Upper lobe of right lung (tissue), 1 donor: ENCODE measurements at regions not wholly inside any gene's neighbourhood (a gene's known extent, or its start where the extent isn't known, plus 50 kb on each side); places are given as distances from the start of the nearest gene placed in this dataset.

ENCODE experiments used
- ATAC-seq: fragments of 200-7000 bp; cut with Tn5 transposase; one replicate; pipeline ENCODE4 v1.9.1; 2020; ENCODE audit warnings: mild to moderate bottlenecking, moderate library complexity
- DNase-seq: peaks from one replicate; pipeline ENCODE4 v3.0.0-alpha.2; 2020
- H3K27ac ChIP-seq: fragments of 200-600 bp; one replicate; pipeline ENCODE4 v1.8.0; 2022
- H3K27me3 ChIP-seq: fragments of 200-600 bp; one replicate; pipeline ENCODE4 v1.8.0; 2022; ENCODE audit warnings: mild to moderate bottlenecking
- H3K36me3 ChIP-seq: fragments of 200-600 bp; one replicate; pipeline ENCODE4 v1.8.0; 2022
- H3K4me1 ChIP-seq: fragments of 200-600 bp; one replicate; pipeline ENCODE4 v1.8.0; 2022
- H3K4me3 ChIP-seq: fragments of 200-600 bp; one replicate; pipeline ENCODE4 v1.8.0; 2022; ENCODE audit warnings: mild to moderate bottlenecking
- H3K9me3 ChIP-seq: fragments of 200-600 bp; one replicate; pipeline ENCODE4 v1.8.0; 2022
- intact Hi-C: fragments of 100-400 bp; cut with DNase I; formaldehyde crosslinking; loops from one replicate; pipeline ENCODE4 v1.11.0; 2022
- TF ChIP-seq, protein P1 (sequence below): fragments of 200-600 bp; IDR thresholded peaks from one replicate; pipeline ENCODE4 v1.8.0; 2022; ENCODE audit warnings: antibody characterized with exemption
- donor health status: DM: no; HTN: yes; CAD: no; lungs with severe emphysema.

DNA sequence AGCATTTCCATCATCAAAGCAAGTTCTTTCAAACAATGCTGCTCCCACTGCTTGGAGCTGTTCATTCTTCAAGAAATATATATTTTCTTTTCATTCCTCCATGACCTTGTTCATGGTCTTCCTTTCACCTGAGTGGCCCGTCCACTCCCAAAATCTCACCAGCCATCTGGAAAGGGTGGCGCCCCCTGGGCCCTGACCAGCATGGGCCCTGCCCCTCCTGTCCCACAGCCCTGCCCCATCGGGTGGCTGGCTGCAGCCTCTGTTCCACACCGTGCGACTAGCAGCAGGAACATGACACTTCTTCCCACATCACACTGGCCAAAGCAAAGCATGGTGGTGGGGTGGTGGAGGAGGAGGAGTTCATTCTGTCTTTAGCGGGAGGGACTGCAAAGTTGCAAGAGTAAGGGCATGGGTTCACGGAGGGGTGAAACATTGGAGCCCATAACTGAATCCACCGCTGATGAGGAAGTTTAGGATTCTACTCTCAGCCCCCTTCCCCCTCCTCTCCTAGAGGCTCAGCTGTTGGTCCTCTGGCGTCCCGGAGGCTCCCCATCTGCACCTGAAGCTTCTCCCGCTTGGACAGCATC, 195.2 kb upstream of the SLC24A3 start:
- Histone ChIP-seq H3K4me1 (no peaks in the 10 kb centered on the region), H3K27ac (no peak overlapping the region), H3K36me3 (no peaks in the 10 kb centered on the region), H3K9me3 (no peaks in the 10 kb centered on the region), H3K27me3 (no peaks in the 10 kb centered on the region), H3K4me3 (no peak overlapping the region)
- ATAC-seq (no peak), DNase-seq (no peak)
- intact Hi-C loops = no loop called here
- TF ChIP-seq, protein P1, sequence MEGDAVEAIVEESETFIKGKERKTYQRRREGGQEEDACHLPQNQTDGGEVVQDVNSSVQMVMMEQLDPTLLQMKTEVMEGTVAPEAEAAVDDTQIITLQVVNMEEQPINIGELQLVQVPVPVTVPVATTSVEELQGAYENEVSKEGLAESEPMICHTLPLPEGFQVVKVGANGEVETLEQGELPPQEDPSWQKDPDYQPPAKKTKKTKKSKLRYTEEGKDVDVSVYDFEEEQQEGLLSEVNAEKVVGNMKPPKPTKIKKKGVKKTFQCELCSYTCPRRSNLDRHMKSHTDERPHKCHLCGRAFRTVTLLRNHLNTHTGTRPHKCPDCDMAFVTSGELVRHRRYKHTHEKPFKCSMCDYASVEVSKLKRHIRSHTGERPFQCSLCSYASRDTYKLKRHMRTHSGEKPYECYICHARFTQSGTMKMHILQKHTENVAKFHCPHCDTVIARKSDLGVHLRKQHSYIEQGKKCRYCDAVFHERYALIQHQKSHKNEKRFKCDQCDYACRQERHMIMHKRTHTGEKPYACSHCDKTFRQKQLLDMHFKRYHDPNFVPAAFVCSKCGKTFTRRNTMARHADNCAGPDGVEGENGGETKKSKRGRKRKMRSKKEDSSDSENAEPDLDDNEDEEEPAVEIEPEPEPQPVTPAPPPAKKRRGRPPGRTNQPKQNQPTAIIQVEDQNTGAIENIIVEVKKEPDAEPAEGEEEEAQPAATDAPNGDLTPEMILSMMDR = no peak

- no peak for ATAC-seq
- no peak for DNase-seq
- H3K27ac ChIP-seq = no peak overlapping the region
- H3K9me3 ChIP-seq = no peaks in the 10 kb centered on the region
- H3K27me3 ChIP-seq = no peaks in the 10 kb centered on the region
- intact Hi-C loops = no loop called here
- H3K4me1 ChIP-seq = no peaks in the 10 kb centered on the region
- no peaks in the 10 kb centered on the region for H3K36me3 ChIP-seq
- H3K4me3 ChIP-seq = no peak overlapping the region
- TF ChIP-seq, protein P1 = no peak
These were observed 193.6 kb upstream of the SLC24A3 start for GRCh38 chr20:19018881-19019280.

- TF ChIP-seq, protein P1 = no peak
- H3K9me3 ChIP-seq = no peaks in the 10 kb centered on the region
- H3K27me3 ChIP-seq = no peaks in the 10 kb centered on the region
- no peaks in the 10 kb centered on the region for H3K4me1 ChIP-seq
- H3K4me3 ChIP-seq = no peak overlapping the region
- intact Hi-C loops = no loop called here
- no peak overlapping the region for H3K27ac ChIP-seq
- no peak for DNase-seq
- no peaks in the 10 kb centered on the region for H3K36me3 ChIP-seq
- ATAC-seq = no peak
These were observed 192.6 kb upstream of the SLC24A3 start for GRCh38 chr20:19019734-19020364.

- Histone ChIP-seq H3K27me3 (no peaks in the 10 kb centered on the region), H3K4me1 (no peaks in the 10 kb centered on the region), H3K36me3 (no peaks in the 10 kb centered on the region), H3K4me3 (no peak overlapping the region), H3K9me3 (no peaks in the 10 kb centered on the region), H3K27ac (no peak overlapping the region)
- TF ChIP-seq, protein P1 = no peak
- intact Hi-C loops = no loop called here
- ATAC-seq (no peak), DNase-seq (no peak)
These were observed 190.9 kb upstream of the SLC24A3 start for GRCh38 chr20:19021406-19022117.

DNA sequence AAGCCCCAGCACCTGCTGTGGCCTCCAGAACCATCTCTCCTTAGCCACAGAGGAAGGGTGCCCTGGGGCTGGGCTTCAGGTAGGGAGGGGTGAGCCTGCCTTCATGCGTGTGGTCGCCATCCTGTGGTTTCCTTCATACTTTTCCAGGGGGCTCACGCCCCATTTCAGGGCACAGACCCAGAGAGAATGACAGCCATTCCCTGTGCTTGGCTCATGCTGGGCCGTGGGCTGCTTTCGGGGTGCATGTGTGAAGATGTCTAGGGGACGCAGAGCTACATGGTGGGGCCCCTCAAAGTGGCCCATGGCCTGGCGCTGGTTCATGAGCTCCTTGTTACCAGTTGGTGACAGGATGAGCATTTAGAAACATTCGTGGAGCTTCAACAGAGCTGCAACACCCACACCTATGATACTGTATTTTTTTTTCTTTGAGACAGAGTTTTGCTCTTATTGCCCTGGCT, 190.3 kb upstream of the SLC24A3 start:
- no peaks in the 10 kb centered on the region for H3K4me1 ChIP-seq
- no peak overlapping the region for H3K27ac ChIP-seq
- no peaks in the 10 kb centered on the region for H3K9me3 ChIP-seq
- DNase-seq (no peak), ATAC-seq (no peak)
- H3K36me3 ChIP-seq = no peaks in the 10 kb centered on the region
- intact Hi-C loops = no loop called here
- H3K4me3 ChIP-seq = no peak overlapping the region
- H3K27me3 ChIP-seq = no peaks in the 10 kb centered on the region
- TF ChIP-seq, protein P1 = no peak
